ENCODE measurements at regions not wholly inside any gene's neighbourhood (a gene's known extent, or its start where the extent isn't known, plus 50 kb on each side); places are given as distances from the start of the nearest gene placed in this dataset.

DNA sequence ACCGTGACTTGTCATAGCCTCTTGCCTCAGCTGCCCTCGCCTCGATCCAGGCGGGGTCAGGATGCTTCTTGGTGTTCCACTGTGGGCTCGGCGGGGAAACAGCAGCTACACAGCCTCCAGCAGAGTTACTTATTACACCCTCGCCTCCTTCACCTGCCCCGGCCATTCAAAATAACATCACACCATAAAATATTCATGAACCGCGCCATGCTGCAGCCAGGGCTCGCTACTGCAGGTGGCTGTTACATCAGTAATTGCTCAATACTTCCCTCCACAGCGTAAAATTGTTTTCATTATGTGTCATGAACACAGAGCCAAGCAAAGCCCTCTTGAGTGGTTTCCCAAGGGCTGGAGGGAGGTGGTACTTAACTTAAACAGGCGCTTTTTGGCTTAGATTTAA is 241.5 kb upstream of the SP8 start:
- Mint-ChIP-seq H3K4me1 (ENCODE audit: low read depth) (no peaks in the 10 kb centered on the region), H3K9me3 (no peaks in the 10 kb centered on the region), H3K27ac (no peak overlapping the region), H3K4me3 (no peak overlapping the region), H3K27me3 (peaks cover 6% of the 10 kb centered on the region), H3K36me3 (ENCODE audit: low read depth) (no peaks in the 10 kb centered on the region)
- POLR2A ChIA-PET: no interaction called here
- Histone ChIP-seq H3K4me3 (ENCODE audit: low read length) (no peak overlapping the region), H3K36me3 (ENCODE audit: insufficient read depth, low read length) (no peaks in the 10 kb centered on the region), H3K27me3 (ENCODE audit: control insufficient read depth in 1 of 2, insufficient read depth in 2 of 2, low read length in 2 of 2) (no peaks in the 10 kb centered on the region), H3K4me1 (ENCODE audit: insufficient read depth, low read length) (no peaks in the 10 kb centered on the region), H3K27ac (ENCODE audit: low read depth in 1 of 2, low read length in 2 of 2) (no peak overlapping the region), H3K9me3 (ENCODE audit: control insufficient read depth in 1 of 2, insufficient read depth in 1 of 2, low read length in 2 of 2) (no peaks in the 10 kb centered on the region)
- ATAC-seq (ENCODE audit: poor library complexity): no peak
- no peak for DNase-seq
- intact Hi-C loops (cut with DNase I, micrococcal nuclease): no loop called here
- CTCF ChIA-PET: no interaction called here
- no peak for TF ChIP-seq CTCF (IDR thresholded peaks at IDR 0.05)

DNA sequence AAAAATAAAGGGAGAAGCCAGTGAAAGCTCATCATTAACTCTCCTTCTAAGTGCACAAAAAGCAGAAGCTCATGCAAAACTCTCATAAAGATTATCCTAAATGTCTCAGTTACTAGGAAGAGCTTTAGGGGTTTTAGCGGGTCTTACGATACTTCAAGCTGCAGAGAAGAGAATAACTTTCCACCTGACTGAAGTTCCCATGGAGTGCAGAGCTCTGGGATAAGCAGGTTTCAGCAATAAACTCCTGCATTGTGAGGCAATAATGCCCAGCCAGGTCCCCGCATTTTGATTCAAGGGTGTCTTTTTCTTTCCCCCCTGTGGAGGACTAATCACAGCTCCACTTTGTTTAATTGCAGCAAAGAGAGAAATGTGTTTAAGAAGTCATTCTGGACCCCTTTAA is 241.9 kb upstream of the SP8 start:
- intact Hi-C loops (cut with DNase I, micrococcal nuclease): no loop called here
- no peak for DNase-seq
- POLR2A ChIA-PET: no interaction called here
- Histone ChIP-seq H3K9me3 (ENCODE audit: control insufficient read depth in 1 of 2, insufficient read depth in 1 of 2, low read length in 2 of 2) (no peaks in the 10 kb centered on the region), H3K36me3 (ENCODE audit: insufficient read depth, low read length) (no peaks in the 10 kb centered on the region), H3K4me3 (ENCODE audit: low read length) (no peak overlapping the region), H3K27me3 (ENCODE audit: control insufficient read depth in 1 of 2, insufficient read depth in 2 of 2, low read length in 2 of 2) (no peaks in the 10 kb centered on the region), H3K27ac (ENCODE audit: low read depth in 1 of 2, low read length in 2 of 2) (no peak overlapping the region), H3K4me1 (ENCODE audit: insufficient read depth, low read length) (no peaks in the 10 kb centered on the region)
- TF ChIP-seq CTCF (IDR thresholded peaks at IDR 0.05): no peak
- H3K4me1 Mint-ChIP-seq (ENCODE audit: low read depth): no peaks in the 10 kb centered on the region
- H3K27me3 Mint-ChIP-seq: peaks cover 6% of the 10 kb centered on the region
- H3K36me3 Mint-ChIP-seq (ENCODE audit: low read depth): no peaks in the 10 kb centered on the region
- no peak overlapping the region for H3K4me3 Mint-ChIP-seq
- no peak for ATAC-seq (ENCODE audit: poor library complexity)
- no peaks in the 10 kb centered on the region for H3K9me3 Mint-ChIP-seq
- H3K27ac Mint-ChIP-seq: no peak overlapping the region
- CTCF ChIA-PET: no interaction called here

- ChIA-PET CTCF (no interaction called here), POLR2A (no interaction called here)
- H3K27me3 ChIP-seq (ENCODE audit: control insufficient read depth in 1 of 2, insufficient read depth in 2 of 2, low read length in 2 of 2): no peaks in the 10 kb centered on the region
- intact Hi-C loops (cut with DNase I, micrococcal nuclease): no loop called here
- H3K4me1 Mint-ChIP-seq (ENCODE audit: low read depth): no peaks in the 10 kb centered on the region
- no peak overlapping the region for H3K4me3 Mint-ChIP-seq
- H3K9me3 Mint-ChIP-seq: no peaks in the 10 kb centered on the region
- no peak overlapping the region for H3K27ac ChIP-seq (ENCODE audit: low read depth in 1 of 2, low read length in 2 of 2)
- TF ChIP-seq CTCF (IDR thresholded peaks at IDR 0.05): no peak
- no peak for ATAC-seq (ENCODE audit: poor library complexity)
- H3K36me3 Mint-ChIP-seq (ENCODE audit: low read depth): no peaks in the 10 kb centered on the region
- no peak for DNase-seq
- H3K9me3 ChIP-seq (ENCODE audit: control insufficient read depth in 1 of 2, insufficient read depth in 1 of 2, low read length in 2 of 2): no peaks in the 10 kb centered on the region
- no peaks in the 10 kb centered on the region for H3K4me1 ChIP-seq (ENCODE audit: insufficient read depth, low read length)
- peaks cover 6% of the 10 kb centered on the region for H3K27me3 Mint-ChIP-seq
- no peak overlapping the region for H3K4me3 ChIP-seq (ENCODE audit: low read length)
- H3K36me3 ChIP-seq (ENCODE audit: insufficient read depth, low read length): no peaks in the 10 kb centered on the region
- no peak overlapping the region for H3K27ac Mint-ChIP-seq
Observed at GRCh38 chr7:21029006-21029405, 242.3 kb upstream of the SP8 start.
